K562 (cell line): ENCODE measurements at regions not wholly inside any gene's neighbourhood (a gene's known extent, or its start where the extent isn't known, plus 50 kb on each side); places are given as distances from the start of the nearest gene placed in this dataset.

Experiments
- ATAC-seq: fragments of 200-7000 bp; cut with Tn5 transposase; 3 replicates; pipeline ENCODE4 v1.9.1; 2020; ENCODE audit warnings: moderate library complexity
- BruUV-seq: library from RNA; stranded (reverse); fragments of 400-500 nt; replicated peaks from 2 replicates; lab custom pipeline; 2021; lab: Mats Ljungman, UMichigan
- CTCF ChIA-PET: fragments of 300-600 bp; formaldehyde crosslinking; extraction: SDS; loops from one replicate; lab custom pipeline; 2021; ENCODE audit warnings: low intra/inter-chr PET ratio; lab: Yijun Ruan, JAX
- POLR2A ChIA-PET: fragments of 300-600, 350-650 bp; sonication (Branson Sonifier 250); formaldehyde crosslinking; extraction: SDS; loops from one replicate; lab custom pipeline; 2021; ENCODE audit warnings: antibody characterized with exemption, inconsistent platforms; lab: Yijun Ruan, JAX
- DNase-seq, 4 experiments: peaks; one replicate each; pipeline versions ENCODE4 v3.0.0 to v3.0.0-alpha.2; 2011 to 2018; ENCODE audit warnings: low spot score in 3 of 4, mixed read lengths in 3 of 4; ENCODE audit errors: extremely low read depth in 1 of 4
- FAIRE-seq: peaks from 2 replicates; lab custom pipeline; 2011; peaks lifted over from hg19 to GRCh38; lab: Jason Lieb, UNC
- H2AFZ ChIP-seq: 2 replicates; pipeline ENCODE4 v1.6.0; 2011; ENCODE audit warnings: low read depth, low read length, control low read depth, inconsistent platforms
- H3K27ac ChIP-seq: fragments of 200-600 bp; 3 replicates; pipeline ENCODE4 v1.8.0; 2011; ENCODE audit warnings: low read depth, mild to moderate bottlenecking, control low read depth, inconsistent platforms, low read length, moderate library complexity, mixed read lengths; ENCODE audit errors: extremely low read depth
- H3K27me3 ChIP-seq, 2 experiments: fragments of 300-600 bp in 1 of 2; 2 replicates in 1 of 2; 3 replicates in 1 of 2; pipeline versions ENCODE4 v1.6.0 to v1.8.0; 2011; ENCODE audit warnings: inconsistent platforms in 2 of 2, low read length in 2 of 2, mild to moderate bottlenecking in 1 of 2, mixed read lengths in 1 of 2, moderate library complexity in 1 of 2; ENCODE audit not compliant: control insufficient read depth in 2 of 2, insufficient read depth in 2 of 2
- H3K36me3 ChIP-seq: fragments of 300-600 bp; 3 replicates; pipeline ENCODE4 v1.8.0; 2011; ENCODE audit warnings: mild to moderate bottlenecking, low read length, inconsistent platforms; ENCODE audit not compliant: control insufficient read depth, insufficient read depth
- H3K4me1 ChIP-seq, 2 experiments: fragments of 200-600 bp in 1 of 2; replicated peaks in 1 of 2; 2 replicates in 1 of 2; 3 replicates in 1 of 2; pipeline versions ENCODE4 v1.5.1 to v1.8.0; 2011; ENCODE audit warnings: inconsistent platforms in 2 of 2, low read length in 2 of 2, mild to moderate bottlenecking in 1 of 2, mixed read lengths in 1 of 2, moderate library complexity in 1 of 2; ENCODE audit not compliant: control insufficient read depth in 2 of 2, insufficient read depth in 2 of 2
- H3K4me2 ChIP-seq: 2 replicates; pipeline ENCODE4 v1.6.1; 2011; ENCODE audit warnings: low read length, control low read depth, inconsistent platforms, mixed read lengths; ENCODE audit not compliant: insufficient read depth
- H3K4me3 ChIP-seq: fragments of 200-600 bp; sonication (generic), shearing (Covaris generic); 2 replicates; pipeline ENCODE4 v1.5.1; 2016; ENCODE audit warnings: control low read depth, inconsistent platforms
- H3K79me2 ChIP-seq: fragments of 200-600 bp; 3 replicates; pipeline ENCODE4 v1.8.0; 2011; ENCODE audit warnings: low read length, inconsistent platforms; ENCODE audit not compliant: control insufficient read depth, insufficient read depth
- H3K9ac ChIP-seq, 2 experiments: 2 replicates each; pipeline versions ENCODE4 v1.6.0 to v1.6.1; 2011; ENCODE audit warnings: low read depth in 2 of 2, low read length in 2 of 2, control low read depth in 1 of 2, inconsistent platforms in 1 of 2, mild to moderate bottlenecking in 1 of 2, mixed read lengths in 1 of 2; ENCODE audit not compliant: insufficient read depth in 1 of 2
- H3K9me1 ChIP-seq: one replicate; pipeline ENCODE4 v1.6.0; 2011; ENCODE audit warnings: inconsistent platforms, mild to moderate bottlenecking, low read length, moderate library complexity; ENCODE audit not compliant: control insufficient read depth, insufficient read depth
- H3K9me3 ChIP-seq: replicated peaks from 2 replicates; pipeline ENCODE4 v1.5.1; 2011; ENCODE audit warnings: low read depth, low read length, inconsistent platforms; ENCODE audit not compliant: control insufficient read depth, insufficient read depth
- H4K20me1 ChIP-seq: replicated peaks from 2 replicates; pipeline ENCODE4 v1.6.1; 2011; ENCODE audit warnings: low read length, inconsistent platforms, mixed read lengths; ENCODE audit not compliant: control insufficient read depth, insufficient read depth
- ARID1B ChIP-seq: fragments of 450-650 bp; IDR thresholded peaks from 2 replicates; pipeline ENCODE4 v1.6.1; 2016; ENCODE audit warnings: antibody characterized with exemption, mild to moderate bottlenecking, inconsistent platforms
- GATA2 ChIP-seq: sonication (generic); formaldehyde crosslinking; IDR thresholded peaks from 2 replicates; pipeline ENCODE4 v1.4.0; 2020; ENCODE audit warnings: mild to moderate bottlenecking, missing genetic modification reagents
- NCOA1 ChIP-seq: fragments of 450-650 bp; IDR thresholded peaks from 2 replicates; pipeline ENCODE4 v1.6.1; 2016; ENCODE audit warnings: low read depth
- PHB ChIP-seq: fragments of 250-450 bp; sonication (Bioruptor Pico); IDR thresholded peaks from 2 replicates; pipeline ENCODE4 v1.5.0; 2021
- ZNF24 ChIP-seq: fragments of 450-650 bp; IDR thresholded peaks from 2 replicates; pipeline ENCODE4 v1.6.1; 2016
- ZNF717 ChIP-seq: fragments of 250-450 bp; sonication (Bioruptor Pico); IDR thresholded peaks from 2 replicates; pipeline ENCODE4 v1.5.0; 2021
- WGBS: fragments of 100-300 bp; shearing (Covaris generic); methylation state at CpG from one replicate; pipeline ENCODE4 v1.1.6; 2016; ENCODE audit warnings: low coverage, mixed read lengths; ENCODE audit not compliant: insufficient coverage; ENCODE audit errors: missing lambda C conversion rate; 5-methylcytosine and 5-hydroxymethylcytosine counted together
- in situ Hi-C: fragments of 300-500 bp; cut with MboI; formaldehyde crosslinking; loops from 4 replicates; pipeline ENCODE4 v1.15.0; 2018; ENCODE audit warnings: inconsistent platforms, mixed read lengths
- intact Hi-C: fragments of 100-400 bp; cut with micrococcal nuclease; formaldehyde crosslinking; loops from 2 replicates; pipeline ENCODE4 v1.14.2; 2022
- TF ChIP-seq, protein P1 (sequence below): fragments of 250-450 bp; sonication (Bioruptor Pico); IDR thresholded peaks from 2 replicates; pipeline ENCODE4 v1.5.0; 2021
- TF ChIP-seq, protein P2 (sequence below): sonication (generic); formaldehyde crosslinking; IDR thresholded peaks from 2 replicates; pipeline ENCODE4 v1.8.1; 2022; ENCODE audit warnings: missing genetic modification reagents

GRCh38 chr15:46652266-46652665 is 1017.4 kb downstream of the SQOR start:
- Histone ChIP-seq H4K20me1 (no peaks in the 10 kb centered on the region), H3K4me3 (no peak overlapping the region), H3K9me1 (no peaks in the 10 kb centered on the region), H3K79me2 (no peaks in the 10 kb centered on the region), H3K9me3 (no peaks in the 10 kb centered on the region), H3K9ac (no peak overlapping the region), H3K4me1 (no peaks in the 10 kb centered on the region), H3K36me3 (no peaks in the 10 kb centered on the region), H3K27ac (no peak overlapping the region), H2AFZ (no peak overlapping the region), H3K27me3 (no peaks in the 10 kb centered on the region), H3K4me2 (no peak overlapping the region)
- ChIA-PET POLR2A (no interaction called here), CTCF (no interaction called here)
- TF ChIP-seq PHB (CRISPR knock-in tag) (no peak), ARID1B (no peak), ZNF717 (CRISPR knock-in tag) (no peak), NCOA1 (no peak), ZNF24 (no peak), GATA2 (CRISPR knock-in tag) (no peak)
- TF ChIP-seq, protein P1, sequence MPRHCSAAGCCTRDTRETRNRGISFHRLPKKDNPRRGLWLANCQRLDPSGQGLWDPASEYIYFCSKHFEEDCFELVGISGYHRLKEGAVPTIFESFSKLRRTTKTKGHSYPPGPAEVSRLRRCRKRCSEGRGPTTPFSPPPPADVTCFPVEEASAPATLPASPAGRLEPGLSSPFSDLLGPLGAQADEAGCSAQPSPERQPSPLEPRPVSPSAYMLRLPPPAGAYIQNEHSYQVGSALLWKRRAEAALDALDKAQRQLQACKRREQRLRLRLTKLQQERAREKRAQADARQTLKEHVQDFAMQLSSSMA (CRISPR knock-in tag) = no peak
- TF ChIP-seq, protein P2, sequence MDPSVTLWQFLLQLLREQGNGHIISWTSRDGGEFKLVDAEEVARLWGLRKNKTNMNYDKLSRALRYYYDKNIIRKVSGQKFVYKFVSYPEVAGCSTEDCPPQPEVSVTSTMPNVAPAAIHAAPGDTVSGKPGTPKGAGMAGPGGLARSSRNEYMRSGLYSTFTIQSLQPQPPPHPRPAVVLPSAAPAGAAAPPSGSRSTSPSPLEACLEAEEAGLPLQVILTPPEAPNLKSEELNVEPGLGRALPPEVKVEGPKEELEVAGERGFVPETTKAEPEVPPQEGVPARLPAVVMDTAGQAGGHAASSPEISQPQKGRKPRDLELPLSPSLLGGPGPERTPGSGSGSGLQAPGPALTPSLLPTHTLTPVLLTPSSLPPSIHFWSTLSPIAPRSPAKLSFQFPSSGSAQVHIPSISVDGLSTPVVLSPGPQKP = no peak
- no TSS peak for BruUV-seq
- intact Hi-C loops (no loop called here), in situ Hi-C loops (no loop called here)
- WGBS = 8% methylated on average over 2 of the region's 2 CpGs
- no peak for DNase-seq
- no peak for FAIRE-seq
- no peak for ATAC-seq
